ENCODE measurements at regions not wholly inside any gene's neighbourhood (a gene's known extent, or its start where the extent isn't known, plus 50 kb on each side); places are given as distances from the start of the nearest gene placed in this dataset.

DNA sequence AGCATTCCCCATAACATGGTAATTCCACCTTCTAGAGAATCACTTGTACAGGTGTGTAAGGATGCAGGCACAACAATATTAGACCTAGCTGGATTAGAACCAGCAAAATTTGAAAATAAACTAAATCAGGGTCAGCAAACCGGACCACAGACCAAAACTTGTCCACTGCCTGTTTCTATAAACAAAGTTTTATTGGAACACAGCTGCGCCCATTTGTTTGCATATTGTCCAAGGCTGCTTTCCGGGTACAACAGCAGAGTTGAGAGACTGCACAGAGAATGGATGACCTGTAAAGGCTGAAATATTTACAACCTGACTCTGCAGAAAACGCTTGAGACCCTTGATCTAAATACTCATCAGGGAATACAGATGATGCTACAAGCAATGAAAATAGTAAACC is 73.6 kb upstream of the SLC45A1 start:
- H3K27me3 ChIP-seq (replicated peaks; ENCODE audit: insufficient read depth, low read length) = peaks cover 69% of the 10 kb centered on the region
- DNase-seq = no peak
- H3K79me2 ChIP-seq (ENCODE audit: low read length) = no peaks in the 10 kb centered on the region
- H3K9me2 ChIP-seq (replicated peaks; ENCODE audit: insufficient read depth, low read length) = no peaks in the 10 kb centered on the region
- H3K9ac ChIP-seq (ENCODE audit: low read length) = no peak overlapping the region
- no peak overlapping the region for H2AFZ ChIP-seq (ENCODE audit: low read length)
- TF ChIP-seq EZH2phosphoT487 (IDR thresholded peaks at IDR 0.05; ENCODE audit: low read length) (no peak), EZH2 (optimal IDR thresholded peaks at IDR 0.05; ENCODE audit: low read depth, low read length) (no peak)
- TF ChIP-seq, protein P1, sequence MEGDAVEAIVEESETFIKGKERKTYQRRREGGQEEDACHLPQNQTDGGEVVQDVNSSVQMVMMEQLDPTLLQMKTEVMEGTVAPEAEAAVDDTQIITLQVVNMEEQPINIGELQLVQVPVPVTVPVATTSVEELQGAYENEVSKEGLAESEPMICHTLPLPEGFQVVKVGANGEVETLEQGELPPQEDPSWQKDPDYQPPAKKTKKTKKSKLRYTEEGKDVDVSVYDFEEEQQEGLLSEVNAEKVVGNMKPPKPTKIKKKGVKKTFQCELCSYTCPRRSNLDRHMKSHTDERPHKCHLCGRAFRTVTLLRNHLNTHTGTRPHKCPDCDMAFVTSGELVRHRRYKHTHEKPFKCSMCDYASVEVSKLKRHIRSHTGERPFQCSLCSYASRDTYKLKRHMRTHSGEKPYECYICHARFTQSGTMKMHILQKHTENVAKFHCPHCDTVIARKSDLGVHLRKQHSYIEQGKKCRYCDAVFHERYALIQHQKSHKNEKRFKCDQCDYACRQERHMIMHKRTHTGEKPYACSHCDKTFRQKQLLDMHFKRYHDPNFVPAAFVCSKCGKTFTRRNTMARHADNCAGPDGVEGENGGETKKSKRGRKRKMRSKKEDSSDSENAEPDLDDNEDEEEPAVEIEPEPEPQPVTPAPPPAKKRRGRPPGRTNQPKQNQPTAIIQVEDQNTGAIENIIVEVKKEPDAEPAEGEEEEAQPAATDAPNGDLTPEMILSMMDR (IDR thresholded peaks at IDR 0.05; ENCODE audit: low read length) = no peak
- no peaks in the 10 kb centered on the region for H3K9me3 ChIP-seq (replicated peaks; ENCODE audit: insufficient read depth, low read length)
- no peaks in the 10 kb centered on the region for H3F3A ChIP-seq (ENCODE audit: insufficient read depth, low read length)
- no peak overlapping the region for H3K4me2 ChIP-seq (ENCODE audit: low read depth, low read length)
- no peaks in the 10 kb centered on the region for H4K20me1 ChIP-seq (ENCODE audit: insufficient read depth, low read length)
- H3K4me1 ChIP-seq (ENCODE audit: low read length) = no peaks in the 10 kb centered on the region
- H3K27ac ChIP-seq (ENCODE audit: low read length) = no peak overlapping the region
- no peak overlapping the region for H3K4me3 ChIP-seq (ENCODE audit: low read length)
- H3K36me3 ChIP-seq (replicated peaks; ENCODE audit: insufficient read depth, low read length) = no peaks in the 10 kb centered on the region

DNA sequence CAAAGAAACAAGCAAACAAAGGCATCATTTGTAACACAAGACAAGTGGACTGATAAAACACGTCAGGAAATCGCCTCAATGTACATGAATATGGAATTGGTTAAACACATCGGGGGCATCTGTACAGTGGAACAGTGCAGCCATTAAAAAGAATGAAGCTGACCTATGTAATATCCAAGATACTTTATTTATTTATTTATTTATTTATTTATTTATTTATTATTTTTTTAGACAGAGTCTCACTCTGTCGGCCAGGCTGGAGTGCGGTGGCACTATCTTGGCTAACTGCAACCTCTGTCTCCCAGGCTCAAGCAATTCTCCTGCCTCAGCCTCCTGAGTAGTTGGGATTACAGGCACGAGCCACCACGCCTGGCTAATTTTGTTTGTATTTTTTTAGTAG is 75.4 kb upstream of the SLC45A1 start:
- Histone ChIP-seq H3K36me3 (replicated peaks; ENCODE audit: insufficient read depth, low read length) (no peaks in the 10 kb centered on the region), H3F3A (ENCODE audit: insufficient read depth, low read length) (no peaks in the 10 kb centered on the region), H3K9ac (ENCODE audit: low read length) (no peak overlapping the region), H3K9me3 (replicated peaks; ENCODE audit: insufficient read depth, low read length) (no peaks in the 10 kb centered on the region), H2AFZ (ENCODE audit: low read length) (no peak overlapping the region), H3K79me2 (ENCODE audit: low read length) (no peaks in the 10 kb centered on the region), H3K27me3 (replicated peaks; ENCODE audit: insufficient read depth, low read length) (peaks cover 69% of the 10 kb centered on the region), H3K27ac (ENCODE audit: low read length) (no peak overlapping the region), H4K20me1 (ENCODE audit: insufficient read depth, low read length) (no peaks in the 10 kb centered on the region), H3K9me2 (replicated peaks; ENCODE audit: insufficient read depth, low read length) (no peaks in the 10 kb centered on the region), H3K4me2 (ENCODE audit: low read depth, low read length) (no peak overlapping the region), H3K4me3 (ENCODE audit: low read length) (no peak overlapping the region), H3K4me1 (ENCODE audit: low read length) (no peaks in the 10 kb centered on the region)
- DNase-seq = no peak
- no peak for TF ChIP-seq EZH2phosphoT487 (IDR thresholded peaks at IDR 0.05; ENCODE audit: low read length)
- no peak for TF ChIP-seq EZH2 (optimal IDR thresholded peaks at IDR 0.05; ENCODE audit: low read depth, low read length)
- TF ChIP-seq, protein P1 (IDR thresholded peaks at IDR 0.05; ENCODE audit: low read length) = no peak

DNA sequence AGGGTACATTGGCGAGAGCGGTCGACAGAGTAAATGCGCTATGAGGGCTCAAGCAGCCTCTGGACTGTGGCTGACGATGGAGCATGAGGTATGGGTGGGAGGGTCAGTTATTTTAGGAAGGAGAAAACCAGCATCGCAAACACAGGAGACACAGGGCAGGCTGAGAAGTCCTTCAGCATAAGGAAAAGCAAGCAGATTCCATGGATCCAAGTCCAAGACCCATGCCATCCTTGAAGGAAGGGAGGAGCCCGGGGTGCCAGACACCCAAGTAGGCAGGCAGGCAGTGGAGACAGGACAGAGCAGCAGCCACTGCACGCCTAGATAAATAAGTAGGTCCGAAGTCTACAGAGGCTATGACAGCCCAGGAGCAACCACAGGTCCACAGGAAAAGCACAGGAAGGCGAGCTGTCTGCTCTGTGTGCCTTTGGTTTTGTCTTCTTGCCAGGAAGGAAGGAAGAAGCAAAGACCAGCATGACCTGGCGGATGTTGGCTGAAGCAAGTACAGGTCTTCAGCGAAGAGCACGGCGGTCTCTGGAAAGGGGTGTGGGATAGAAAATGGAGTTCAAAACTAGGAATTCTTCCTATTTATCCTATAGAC is 76.4 kb upstream of the SLC45A1 start:
- Histone ChIP-seq H4K20me1 (ENCODE audit: insufficient read depth, low read length) (no peaks in the 10 kb centered on the region), H3K4me3 (ENCODE audit: low read length) (no peak overlapping the region), H2AFZ (ENCODE audit: low read length) (no peak overlapping the region), H3K27ac (ENCODE audit: low read length) (no peak overlapping the region), H3K36me3 (replicated peaks; ENCODE audit: insufficient read depth, low read length) (no peaks in the 10 kb centered on the region), H3K79me2 (ENCODE audit: low read length) (no peaks in the 10 kb centered on the region), H3K4me2 (ENCODE audit: low read depth, low read length) (no peak overlapping the region), H3F3A (ENCODE audit: insufficient read depth, low read length) (no peaks in the 10 kb centered on the region), H3K9me3 (replicated peaks; ENCODE audit: insufficient read depth, low read length) (no peaks in the 10 kb centered on the region), H3K4me1 (ENCODE audit: low read length) (no peaks in the 10 kb centered on the region), H3K9ac (ENCODE audit: low read length) (no peak overlapping the region), H3K27me3 (replicated peaks; ENCODE audit: insufficient read depth, low read length) (peaks cover 72% of the 10 kb centered on the region), H3K9me2 (replicated peaks; ENCODE audit: insufficient read depth, low read length) (no peaks in the 10 kb centered on the region)
- TF ChIP-seq EZH2phosphoT487 (IDR thresholded peaks at IDR 0.05; ENCODE audit: low read length) = no peak
- TF ChIP-seq EZH2 (optimal IDR thresholded peaks at IDR 0.05; ENCODE audit: low read depth, low read length) = no peak
- TF ChIP-seq, protein P1 (IDR thresholded peaks at IDR 0.05; ENCODE audit: low read length) = no peak
- no peak for DNase-seq
